ENCODE measurements at regions not wholly inside any gene's neighbourhood (a gene's known extent, or its start where the extent isn't known, plus 50 kb on each side); places are given as distances from the start of the nearest gene placed in this dataset.

GRCh38 chr13:55653497-55653896 is 1487.2 kb upstream of the PRR20A start:
- H3K4me3 ChIP-seq (replicated peaks in 1 of 3; ENCODE audit: insufficient read depth in 1 of 3, low read depth in 1 of 3, low read length in 3 of 3): no peak overlapping the region
- intact Hi-C loops (cut with micrococcal nuclease): no loop called here
- H3K79me2 ChIP-seq (ENCODE audit: control insufficient read depth, insufficient read depth, low read length): no peaks in the 10 kb centered on the region
- no peak overlapping the region for H2AFZ ChIP-seq (ENCODE audit: low read depth, low read length)
- TF ChIP-seq MYC (IDR thresholded peaks at IDR 0.05; ENCODE audit: low read depth, low read length) (no peak), POLR2A (IDR thresholded peaks at IDR 0.05; ENCODE audit: low read depth, low read length) (no peak), MAX (IDR thresholded peaks at IDR 0.05; ENCODE audit: insufficient read depth, insufficient read length) (no peak), GATA2 (IDR thresholded peaks at IDR 0.05; ENCODE audit: insufficient read depth, insufficient read length, low read depth, low read length) (no peak), JUN (IDR thresholded peaks at IDR 0.05; ENCODE audit: borderline replicate concordance, insufficient read depth, insufficient read length, low read depth) (no peak), CTCF (IDR thresholded peaks at IDR 0.05; ENCODE audit: extremely low read depth in 1 of 2, insufficient read depth in 1 of 2, low read depth in 1 of 2, low read length in 2 of 2) (no peak), EZH2 (IDR thresholded peaks at IDR 0.05; ENCODE audit: borderline replicate concordance, low read depth, low read length, severe bottlenecking) (no peak), POLR2AphosphoS5 (IDR thresholded peaks at IDR 0.05; ENCODE audit: insufficient read depth, low read depth, low read length) (no peak), FOS (IDR thresholded peaks at IDR 0.05; ENCODE audit: borderline replicate concordance, insufficient read depth, low read length) (no peak)
- H4K20me1 ChIP-seq (replicated peaks; ENCODE audit: control insufficient read depth, extremely low read depth, insufficient read depth, low read length): no peaks in the 10 kb centered on the region
- no peaks in the 10 kb centered on the region for H3K9me3 ChIP-seq (replicated peaks; ENCODE audit: control insufficient read depth, insufficient read depth, low read length)
- POLR2A ChIA-PET: no interaction called here
- DNase-seq (ENCODE audit: low read depth, low spot score): no peak
- BruUV-seq (replicated peaks): no TSS peak
- FAIRE-seq: no peak
- no peak overlapping the region for H3K4me2 ChIP-seq (ENCODE audit: insufficient read depth, low read length)
- no peaks in the 10 kb centered on the region for H3K27me3 ChIP-seq (ENCODE audit: control insufficient read depth in 2 of 2, insufficient read depth in 2 of 2, low read length in 2 of 2)
- CTCF ChIA-PET: no interaction called here
- no peaks in the 10 kb centered on the region for H3K36me3 ChIP-seq (ENCODE audit: control insufficient read depth in 2 of 2, extremely low read depth in 1 of 2, insufficient read depth in 2 of 2, low read length in 2 of 2)
- dilution Hi-C loops (cut with MboI; ENCODE audit: extremely low pct_ligation_motif_present, low sequenced_read_pairs): no loop called here
- H3K9me1 ChIP-seq (replicated peaks; ENCODE audit: control insufficient read depth, extremely low read depth, insufficient read depth, low read length): no peaks in the 10 kb centered on the region
- no peak overlapping the region for H3K9ac ChIP-seq (replicated peaks; ENCODE audit: extremely low read depth, insufficient read depth, low read length)
- H3K27ac ChIP-seq (ENCODE audit: insufficient read depth, low read depth, low read length): no peak overlapping the region
- no peaks in the 10 kb centered on the region for H3K4me1 ChIP-seq (ENCODE audit: control insufficient read depth, extremely low read depth, insufficient read depth, low read length)
